ENCODE measurements at regions not wholly inside any gene's neighbourhood (a gene's known extent, or its start where the extent isn't known, plus 50 kb on each side); places are given as distances from the start of the nearest gene placed in this dataset.
A peak's percentile ranks its signal among the peaks of the same experiment; 100 is the strongest.

GRCh38 chr7:106415433-106415832 lies 130.7 kb upstream of the NAMPT start:
- intact Hi-C loops (cut with micrococcal nuclease) = no loop called here
- no peak overlapping the region for H3K9ac ChIP-seq (ENCODE audit: insufficient read depth, low read length, poor library complexity, severe bottlenecking)
- no peak overlapping the region for H2AFZ ChIP-seq (ENCODE audit: insufficient read depth, low read depth, low read length, poor library complexity, severe bottlenecking)
- H3K9me3 Mint-ChIP-seq = peaks cover 5 to 22% (median 8%) of the 10 kb centered on the region in 7 donors
- no peak overlapping the region for H3K4me2 ChIP-seq (replicated peaks; ENCODE audit: extremely low read depth, low read length, poor library complexity, severe bottlenecking)
- H3K9me3 ChIP-seq (replicated peaks in 1 of 2; ENCODE audit: control insufficient read depth in 1 of 2, insufficient read depth in 1 of 2, low read length in 2 of 2) = peaks cover 0 to 3% of the 10 kb centered on the region in 2 donors
- no peak for DNase-seq
- H4K20me1 ChIP-seq (ENCODE audit: insufficient read depth, low read length) = no peaks in the 10 kb centered on the region
- TF ChIP-seq CTCF (IDR thresholded peaks at IDR 0.05) = no peak
- peak overlapping the region in 1 of 7 donors; percentile 56 for H3K27ac Mint-ChIP-seq
- no peaks in the 10 kb centered on the region for H3K79me2 ChIP-seq (ENCODE audit: insufficient read depth, low read length)
- no peak overlapping the region for H3K27ac ChIP-seq (ENCODE audit: low read depth in 1 of 2, low read length in 2 of 2)
- no peak overlapping the region for H3K4me3 ChIP-seq (replicated peaks in 1 of 3; ENCODE audit: low read depth in 2 of 3, low read length in 3 of 3)
- peaks cover 6 to 7% of the 10 kb centered on the region in 2 donors for H3K36me3 Mint-ChIP-seq
- no peaks in the 10 kb centered on the region for H3K36me3 ChIP-seq (replicated peaks in 1 of 2; ENCODE audit: control insufficient read depth in 1 of 2, insufficient read depth in 2 of 2, low read length in 2 of 2)
- H3K27me3 Mint-ChIP-seq (ENCODE audit: low read depth in 3 of 3) = peaks cover 0 to 2% (median 0%) of the 10 kb centered on the region in 3 donors
- no peak overlapping the region for H3K4me3 Mint-ChIP-seq
- H3K4me1 ChIP-seq (ENCODE audit: control insufficient read depth in 1 of 2, insufficient read depth in 2 of 2, low read length in 2 of 2) = peaks cover 33 to 37% of the 10 kb centered on the region in 2 donors
- H3K27me3 ChIP-seq (ENCODE audit: control insufficient read depth in 2 of 2, insufficient read depth in 2 of 2, low read length in 2 of 2) = no peaks in the 10 kb centered on the region
- H3K4me1 Mint-ChIP-seq = peaks cover 35% of the 10 kb centered on the region

GRCh38 chr7:106413446-106413845 lies 128.7 kb upstream of the NAMPT start:
- 100% methylated on average over 1 of the region's 2 CpGs for WGBS (ENCODE audit: insufficient coverage)
- H3K36me3 Mint-ChIP-seq = peaks cover 6 to 7% of the 10 kb centered on the region in 2 donors
- peaks cover 5 to 22% (median 8%) of the 10 kb centered on the region in 7 donors for H3K9me3 Mint-ChIP-seq

More at GRCh38 chr7:106413446-106413845, 128.7 kb upstream of the NAMPT start:
- no peak for DNase-seq
- Histone ChIP-seq H4K20me1 (ENCODE audit: insufficient read depth, low read length) (no peaks in the 10 kb centered on the region), H3K27me3 (ENCODE audit: control insufficient read depth in 2 of 2, insufficient read depth in 2 of 2, low read length in 2 of 2) (no peaks in the 10 kb centered on the region), H3K4me3 (replicated peaks in 1 of 3; ENCODE audit: low read depth in 2 of 3, low read length in 3 of 3) (no peak overlapping the region), H2AFZ (ENCODE audit: insufficient read depth, low read depth, low read length, poor library complexity, severe bottlenecking) (no peak overlapping the region), H3K27ac (ENCODE audit: low read depth in 1 of 2, low read length in 2 of 2) (no peak overlapping the region), H3K4me2 (replicated peaks; ENCODE audit: extremely low read depth, low read length, poor library complexity, severe bottlenecking) (no peak overlapping the region), H3K36me3 (replicated peaks in 1 of 2; ENCODE audit: control insufficient read depth in 1 of 2, insufficient read depth in 2 of 2, low read length in 2 of 2) (no peaks in the 10 kb centered on the region), H3K9me3 (replicated peaks in 1 of 2; ENCODE audit: control insufficient read depth in 1 of 2, insufficient read depth in 1 of 2, low read length in 2 of 2) (peaks cover 0 to 3% of the 10 kb centered on the region in 2 donors), H3K4me1 (ENCODE audit: control insufficient read depth in 1 of 2, insufficient read depth in 2 of 2, low read length in 2 of 2) (peaks cover 13 to 17% of the 10 kb centered on the region in 2 donors), H3K9ac (ENCODE audit: insufficient read depth, low read length, poor library complexity, severe bottlenecking) (no peak overlapping the region), H3K79me2 (ENCODE audit: insufficient read depth, low read length) (no peaks in the 10 kb centered on the region)
- Mint-ChIP-seq H3K4me1 (peaks cover 18% of the 10 kb centered on the region), H3K4me3 (no peak overlapping the region), H3K27me3 (ENCODE audit: low read depth in 3 of 3) (peaks cover 0 to 2% (median 0%) of the 10 kb centered on the region in 3 donors), H3K27ac (peak overlapping the region in 1 of 7 donors; percentile 15)
- TF ChIP-seq CTCF (IDR thresholded peaks at IDR 0.05) = no peak
- intact Hi-C loops (cut with micrococcal nuclease) = no loop called here
